ENCODE measurements at regions not wholly inside any gene's neighbourhood (a gene's known extent, or its start where the extent isn't known, plus 50 kb on each side); places are given as distances from the start of the nearest gene placed in this dataset.

DNA sequence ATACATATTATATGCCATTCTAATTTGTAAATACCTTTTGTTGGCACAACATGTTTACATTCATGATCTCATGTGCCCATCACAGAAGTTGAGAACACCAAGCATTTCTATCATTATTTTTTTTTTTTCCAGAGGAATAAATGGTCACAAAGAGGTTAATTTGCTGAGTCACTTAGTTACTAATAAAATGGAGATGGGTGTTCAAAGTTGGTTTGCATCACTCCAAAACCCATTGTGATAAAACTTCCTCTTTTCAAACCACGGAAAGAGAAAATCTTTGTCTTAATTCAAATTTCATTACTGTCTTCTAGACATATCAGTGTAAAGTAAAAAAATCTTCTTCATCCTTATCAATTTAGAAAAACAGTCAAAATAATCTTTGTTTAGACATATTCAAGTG, 636.8 kb upstream of the CCDC179 start:
- H3K36me3 ChIP-seq (ENCODE audit: control insufficient read depth, insufficient read depth, low read length), result no peaks in the 10 kb centered on the region
- no peak overlapping the region for H3K9ac ChIP-seq (ENCODE audit: insufficient read depth, low read length)
- H3K4me3 ChIP-seq (replicated peaks in 1 of 4; ENCODE audit: control extremely low read depth in 1 of 4, insufficient read depth in 1 of 4, low read depth in 3 of 4, low read length in 4 of 4), result no peak overlapping the region
- H3K4me2 ChIP-seq (ENCODE audit: extremely low read depth, insufficient read depth, low read length), result no peak overlapping the region
- H2AFZ ChIP-seq (ENCODE audit: low read length), result no peak overlapping the region
- no peaks in the 10 kb centered on the region for H3K4me1 ChIP-seq (ENCODE audit: control insufficient read depth, extremely low read depth, insufficient read depth, low read length)
- no peak for TF ChIP-seq CTCF (conservative IDR thresholded peaks at IDR 0.05 in 1 of 2, IDR thresholded peaks at IDR 0.05 in 1 of 2; ENCODE audit: low read depth in 1 of 2, low read length in 2 of 2)
- no peak for TF ChIP-seq EZH2 (IDR thresholded peaks at IDR 0.05; ENCODE audit: low read length, missing control alignments)
- no peaks in the 10 kb centered on the region for H3K79me2 ChIP-seq (ENCODE audit: control insufficient read depth, insufficient read depth, low read length)
- no peaks in the 10 kb centered on the region for H4K20me1 ChIP-seq (ENCODE audit: control insufficient read depth, extremely low read depth, insufficient read depth, low read length)
- H3K27me3 ChIP-seq (ENCODE audit: control insufficient read depth, insufficient read depth, low read length), result no peaks in the 10 kb centered on the region
- H3K9me3 ChIP-seq (ENCODE audit: control insufficient read depth, insufficient read depth, low read depth, low read length), result no peaks in the 10 kb centered on the region
- no peak for DNase-seq (ENCODE audit: low read depth in 2 of 2)
- H3K27ac ChIP-seq (ENCODE audit: insufficient read depth, low read length), result no peak overlapping the region

DNA sequence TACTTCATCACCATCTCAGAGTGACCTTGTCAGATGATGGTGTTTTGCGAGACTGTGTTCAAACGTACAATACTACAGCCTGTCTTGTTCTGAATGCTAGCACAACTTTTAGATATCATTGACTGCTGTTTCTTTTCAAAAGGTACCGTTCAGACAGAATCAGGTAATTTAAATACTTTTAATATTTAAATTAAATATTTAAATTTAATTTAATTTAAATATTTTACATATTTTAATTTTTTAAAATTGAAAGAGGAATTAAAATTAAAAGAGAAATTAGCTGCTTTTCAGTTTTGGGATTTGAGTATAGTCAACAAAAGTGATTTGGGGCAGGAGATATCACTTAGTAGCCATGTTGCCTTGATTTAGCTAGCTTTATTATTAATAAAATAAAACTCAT, 642.1 kb upstream of the CCDC179 start:
- Histone ChIP-seq H3K4me2 (ENCODE audit: extremely low read depth, insufficient read depth, low read length) (no peak overlapping the region), H2AFZ (ENCODE audit: low read length) (no peak overlapping the region), H3K79me2 (ENCODE audit: control insufficient read depth, insufficient read depth, low read length) (no peaks in the 10 kb centered on the region), H4K20me1 (ENCODE audit: control insufficient read depth, extremely low read depth, insufficient read depth, low read length) (no peaks in the 10 kb centered on the region), H3K27me3 (ENCODE audit: control insufficient read depth, insufficient read depth, low read length) (no peaks in the 10 kb centered on the region), H3K4me3 (replicated peaks in 1 of 4; ENCODE audit: control extremely low read depth in 1 of 4, insufficient read depth in 1 of 4, low read depth in 3 of 4, low read length in 4 of 4) (no peak overlapping the region), H3K36me3 (ENCODE audit: control insufficient read depth, insufficient read depth, low read length) (no peaks in the 10 kb centered on the region), H3K9me3 (ENCODE audit: control insufficient read depth, insufficient read depth, low read depth, low read length) (no peaks in the 10 kb centered on the region), H3K27ac (ENCODE audit: insufficient read depth, low read length) (no peak overlapping the region), H3K9ac (ENCODE audit: insufficient read depth, low read length) (no peak overlapping the region), H3K4me1 (ENCODE audit: control insufficient read depth, extremely low read depth, insufficient read depth, low read length) (no peaks in the 10 kb centered on the region)
- DNase-seq (ENCODE audit: low read depth in 2 of 2), result no peak
- TF ChIP-seq CTCF (conservative IDR thresholded peaks at IDR 0.05 in 1 of 2, IDR thresholded peaks at IDR 0.05 in 1 of 2; ENCODE audit: low read depth in 1 of 2, low read length in 2 of 2) (no peak), EZH2 (IDR thresholded peaks at IDR 0.05; ENCODE audit: low read length, missing control alignments) (no peak)

DNA sequence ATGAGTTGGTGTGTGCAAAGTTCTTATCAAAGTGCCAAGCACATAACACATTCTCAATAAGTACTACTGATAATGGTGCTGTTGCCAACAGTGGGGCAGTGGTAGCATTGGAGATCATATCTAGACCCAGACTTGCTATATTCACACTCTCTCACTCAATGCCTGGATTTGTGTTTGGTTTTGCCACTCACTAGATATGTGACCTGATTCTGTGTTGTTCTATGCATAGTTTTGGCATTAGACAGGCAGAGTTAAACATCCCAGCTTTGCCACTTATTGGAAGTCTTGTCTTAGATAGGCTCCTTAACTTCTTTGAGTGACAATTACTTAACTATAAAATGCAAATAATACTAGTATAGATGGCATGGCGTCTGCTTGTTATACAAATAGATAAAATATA, 642.6 kb upstream of the CCDC179 start:
- no peak overlapping the region for H3K9ac ChIP-seq (ENCODE audit: insufficient read depth, low read length)

More for the DNA sequence above, 642.6 kb upstream of the CCDC179 start:
- no peaks in the 10 kb centered on the region for H4K20me1 ChIP-seq (ENCODE audit: control insufficient read depth, extremely low read depth, insufficient read depth, low read length)
- H3K27me3 ChIP-seq (ENCODE audit: control insufficient read depth, insufficient read depth, low read length), result no peaks in the 10 kb centered on the region
- H2AFZ ChIP-seq (ENCODE audit: low read length), result no peak overlapping the region
- peak; percentile 1 to 57 for DNase-seq (ENCODE audit: low read depth in 2 of 2)
- no peaks in the 10 kb centered on the region for H3K9me3 ChIP-seq (ENCODE audit: control insufficient read depth, insufficient read depth, low read depth, low read length)
- no peak overlapping the region for H3K4me3 ChIP-seq (replicated peaks in 1 of 4; ENCODE audit: control extremely low read depth in 1 of 4, insufficient read depth in 1 of 4, low read depth in 3 of 4, low read length in 4 of 4)
- H3K4me2 ChIP-seq (ENCODE audit: extremely low read depth, insufficient read depth, low read length), result no peak overlapping the region
- TF ChIP-seq EZH2 (IDR thresholded peaks at IDR 0.05; ENCODE audit: low read length, missing control alignments) (no peak), CTCF (conservative IDR thresholded peaks at IDR 0.05 in 1 of 2, IDR thresholded peaks at IDR 0.05 in 1 of 2; ENCODE audit: low read depth in 1 of 2, low read length in 2 of 2) (no peak)
- no peaks in the 10 kb centered on the region for H3K79me2 ChIP-seq (ENCODE audit: control insufficient read depth, insufficient read depth, low read length)
- no peak overlapping the region for H3K27ac ChIP-seq (ENCODE audit: insufficient read depth, low read length)
- no peaks in the 10 kb centered on the region for H3K4me1 ChIP-seq (ENCODE audit: control insufficient read depth, extremely low read depth, insufficient read depth, low read length)
- no peaks in the 10 kb centered on the region for H3K36me3 ChIP-seq (ENCODE audit: control insufficient read depth, insufficient read depth, low read length)
